IgD-negative memory B cell (primary cell): ENCODE measurements at regions not wholly inside any gene's neighbourhood (a gene's known extent, or its start where the extent isn't known, plus 50 kb on each side); places are given as distances from the start of the nearest gene placed in this dataset.

Experiments
- H3K27ac Mint-ChIP-seq, 3 donors: one replicate each; pipeline ENCODE4 v1.8.0; 2020 to 2022; ENCODE audit warnings: mild to moderate bottlenecking in 3 of 3, mixed read lengths in 3 of 3, moderate library complexity in 1 of 3
- H3K27me3 Mint-ChIP-seq: one replicate; pipeline ENCODE4 v1.8.0; 2021; ENCODE audit warnings: mixed read lengths
- H3K36me3 Mint-ChIP-seq: one replicate; pipeline ENCODE4 v1.8.0; 2020; ENCODE audit warnings: mild to moderate bottlenecking, mixed read lengths
- H3K4me1 Mint-ChIP-seq, 3 donors: one replicate each; pipeline ENCODE4 v1.8.0; 2020 to 2022; ENCODE audit warnings: mixed read lengths in 3 of 3, mild to moderate bottlenecking in 1 of 3
- H3K4me3 Mint-ChIP-seq, 4 donors: one replicate each; pipeline ENCODE4 v1.8.0; 2020 to 2022; ENCODE audit warnings: mild to moderate bottlenecking in 4 of 4, mixed read lengths in 4 of 4, moderate library complexity in 3 of 4
- H3K9me3 Mint-ChIP-seq, 3 donors: one replicate each; pipeline ENCODE4 v1.8.0; 2020 to 2021; ENCODE audit warnings: mixed read lengths in 3 of 3, mild to moderate bottlenecking in 1 of 3

- Mint-ChIP-seq H3K27me3 (no peaks in the 10 kb centered on the region), H3K9me3 (peaks cover 0 to 3% (median 1%) of the 10 kb centered on the region in 3 donors), H3K36me3 (no peaks in the 10 kb centered on the region), H3K4me3 (no peak overlapping the region), H3K27ac (no peak overlapping the region), H3K4me1 (no peaks in the 10 kb centered on the region)
Measured at GRCh38 chr14:28406196-28406595, 360.4 kb upstream of the FOXG1 start.

- Mint-ChIP-seq H3K27me3 (no peaks in the 10 kb centered on the region), H3K9me3 (peaks cover 0 to 3% (median 1%) of the 10 kb centered on the region in 3 donors), H3K36me3 (no peaks in the 10 kb centered on the region), H3K4me1 (no peaks in the 10 kb centered on the region), H3K4me3 (no peak overlapping the region), H3K27ac (no peak overlapping the region)
Measured at GRCh38 chr14:28407031-28407825, 359.4 kb upstream of the FOXG1 start.

GRCh38 chr14:28407996-28408395 lies 358.6 kb upstream of the FOXG1 start:
- H3K36me3 Mint-ChIP-seq = no peaks in the 10 kb centered on the region

GRCh38 chr14:28412077-28412476 lies 354.5 kb upstream of the FOXG1 start:
- Mint-ChIP-seq H3K4me1 (no peaks in the 10 kb centered on the region), H3K27me3 (no peaks in the 10 kb centered on the region), H3K27ac (no peak overlapping the region), H3K36me3 (no peaks in the 10 kb centered on the region), H3K4me3 (no peak overlapping the region), H3K9me3 (peaks cover 0 to 6% (median 2%) of the 10 kb centered on the region in 3 donors)

More at GRCh38 chr14:28407996-28408395, 358.6 kb upstream of the FOXG1 start:
- no peak overlapping the region for H3K27ac Mint-ChIP-seq
- no peaks in the 10 kb centered on the region for H3K27me3 Mint-ChIP-seq
- H3K9me3 Mint-ChIP-seq = peaks cover 0 to 3% (median 1%) of the 10 kb centered on the region in 3 donors
- H3K4me3 Mint-ChIP-seq = no peak overlapping the region
- no peaks in the 10 kb centered on the region for H3K4me1 Mint-ChIP-seq

GRCh38 chr14:28426960-28427359 lies 339.6 kb upstream of the FOXG1 start:
- Mint-ChIP-seq H3K27me3 (no peaks in the 10 kb centered on the region), H3K27ac (no peak overlapping the region), H3K9me3 (peaks cover 0 to 19% (median 2%) of the 10 kb centered on the region in 3 donors), H3K4me1 (no peaks in the 10 kb centered on the region), H3K4me3 (no peak overlapping the region), H3K36me3 (no peaks in the 10 kb centered on the region)

GRCh38 chr14:28436821-28437220 lies 329.8 kb upstream of the FOXG1 start:
- no peak overlapping the region for H3K27ac Mint-ChIP-seq
- H3K27me3 Mint-ChIP-seq = no peaks in the 10 kb centered on the region

GRCh38 chr14:28461389-28461788 lies 305.2 kb upstream of the FOXG1 start:
- no peak overlapping the region for H3K4me3 Mint-ChIP-seq
- no peak overlapping the region for H3K27ac Mint-ChIP-seq
- no peaks in the 10 kb centered on the region for H3K4me1 Mint-ChIP-seq
- H3K27me3 Mint-ChIP-seq = no peaks in the 10 kb centered on the region
- H3K36me3 Mint-ChIP-seq = no peaks in the 10 kb centered on the region
- peaks cover 0 to 12% (median 6%) of the 10 kb centered on the region in 3 donors for H3K9me3 Mint-ChIP-seq

More at GRCh38 chr14:28436821-28437220, 329.8 kb upstream of the FOXG1 start:
- H3K9me3 Mint-ChIP-seq = peaks cover 0 to 12% (median 0%) of the 10 kb centered on the region in 3 donors
- H3K36me3 Mint-ChIP-seq = no peaks in the 10 kb centered on the region
- no peaks in the 10 kb centered on the region for H3K4me1 Mint-ChIP-seq
- no peak overlapping the region for H3K4me3 Mint-ChIP-seq

GRCh38 chr14:28467611-28468010 lies 299.0 kb upstream of the FOXG1 start:
- no peak overlapping the region for H3K4me3 Mint-ChIP-seq
- H3K9me3 Mint-ChIP-seq = peaks cover 6 to 13% (median 12%) of the 10 kb centered on the region in 3 donors
- no peaks in the 10 kb centered on the region for H3K36me3 Mint-ChIP-seq
- no peak overlapping the region for H3K27ac Mint-ChIP-seq
- no peaks in the 10 kb centered on the region for H3K27me3 Mint-ChIP-seq
- no peaks in the 10 kb centered on the region for H3K4me1 Mint-ChIP-seq

GRCh38 chr14:28468191-28469151 lies 298.1 kb upstream of the FOXG1 start:
- H3K4me3 Mint-ChIP-seq = no peak overlapping the region
- no peaks in the 10 kb centered on the region for H3K27me3 Mint-ChIP-seq
- no peak overlapping the region for H3K27ac Mint-ChIP-seq
- H3K4me1 Mint-ChIP-seq = no peaks in the 10 kb centered on the region
- no peaks in the 10 kb centered on the region for H3K36me3 Mint-ChIP-seq
- H3K9me3 Mint-ChIP-seq = peaks cover 6 to 15% (median 10%) of the 10 kb centered on the region in 3 donors

- no peaks in the 10 kb centered on the region for H3K36me3 Mint-ChIP-seq
- H3K4me3 Mint-ChIP-seq = no peak overlapping the region
- H3K27me3 Mint-ChIP-seq = no peaks in the 10 kb centered on the region
- no peak overlapping the region for H3K27ac Mint-ChIP-seq
- H3K4me1 Mint-ChIP-seq = no peaks in the 10 kb centered on the region
- H3K9me3 Mint-ChIP-seq = peaks cover 0 to 6% (median 0%) of the 10 kb centered on the region in 3 donors
Measured at GRCh38 chr14:28482251-28483040, 284.1 kb upstream of the FOXG1 start.

GRCh38 chr14:28483506-28483905 lies 283.1 kb upstream of the FOXG1 start:
- Mint-ChIP-seq H3K27me3 (no peaks in the 10 kb centered on the region), H3K4me1 (no peaks in the 10 kb centered on the region), H3K4me3 (no peak overlapping the region), H3K9me3 (peaks cover 0 to 6% (median 5%) of the 10 kb centered on the region in 3 donors), H3K36me3 (no peaks in the 10 kb centered on the region), H3K27ac (no peak overlapping the region)

- no peak overlapping the region for H3K27ac Mint-ChIP-seq
- H3K36me3 Mint-ChIP-seq = no peaks in the 10 kb centered on the region
- no peaks in the 10 kb centered on the region for H3K4me1 Mint-ChIP-seq
- no peak overlapping the region for H3K4me3 Mint-ChIP-seq
- no peaks in the 10 kb centered on the region for H3K27me3 Mint-ChIP-seq
- peaks cover 0 to 8% (median 4%) of the 10 kb centered on the region in 3 donors for H3K9me3 Mint-ChIP-seq
Measured at GRCh38 chr14:28488684-28489083, 277.9 kb upstream of the FOXG1 start.

- no peak overlapping the region for H3K27ac Mint-ChIP-seq
- H3K36me3 Mint-ChIP-seq = no peaks in the 10 kb centered on the region
- no peaks in the 10 kb centered on the region for H3K27me3 Mint-ChIP-seq
- H3K9me3 Mint-ChIP-seq = peaks cover 3 to 10% (median 4%) of the 10 kb centered on the region in 3 donors
- no peak overlapping the region for H3K4me3 Mint-ChIP-seq
- no peaks in the 10 kb centered on the region for H3K4me1 Mint-ChIP-seq
Measured at GRCh38 chr14:28493516-28493915, 273.1 kb upstream of the FOXG1 start.

- Mint-ChIP-seq H3K4me1 (no peaks in the 10 kb centered on the region), H3K27me3 (no peaks in the 10 kb centered on the region), H3K4me3 (no peak overlapping the region), H3K9me3 (peaks cover 3 to 10% (median 4%) of the 10 kb centered on the region in 3 donors), H3K27ac (no peak overlapping the region), H3K36me3 (no peaks in the 10 kb centered on the region)
Measured at GRCh38 chr14:28494196-28494595, 272.4 kb upstream of the FOXG1 start.
